ENCODE measurements at regions not wholly inside any gene's neighbourhood (a gene's known extent, or its start where the extent isn't known, plus 50 kb on each side); places are given as distances from the start of the nearest gene placed in this dataset.
A peak's percentile ranks its signal among the peaks of the same experiment; 100 is the strongest.

- 70 to 86% methylated on average over 2 of the region's 2 CpGs for WGBS, 2 donors
- TF ChIP-seq CTCF (IDR thresholded peaks at IDR 0.05; ENCODE audit: control extremely low read depth, extremely low read depth): no peak
- Histone ChIP-seq H3K36me3 (ENCODE audit: control insufficient read depth in 4 of 4, insufficient read depth in 4 of 4, low read length in 4 of 4) (no peaks in the 10 kb centered on the region), H3K4me3 (no peak overlapping the region), H3K9me3 (ENCODE audit: control insufficient read depth in 4 of 4, insufficient read depth in 3 of 4, low read length in 3 of 4) (peaks cover 0 to 5% (median under 1%) of the 10 kb centered on the region in 4 donors), H3K9ac (ENCODE audit: insufficient read depth in 1 of 2, low read length in 2 of 2) (no peak overlapping the region), H3K4me1 (ENCODE audit: control insufficient read depth in 5 of 5, insufficient read depth in 5 of 5, low read length in 5 of 5) (peaks cover 0 to 17% (median 4%) of the 10 kb centered on the region in 5 donors), H3K27ac (ENCODE audit: low read depth in 1 of 2, low read length in 1 of 2) (no peak overlapping the region), H3K27me3 (ENCODE audit: control insufficient read depth in 3 of 3, insufficient read depth in 3 of 3, low read length in 2 of 3) (no peaks in the 10 kb centered on the region)
- no peak for ATAC-seq (ENCODE audit: insufficient read depth, low FRiP score)
- no peak for DNase-seq
Observed at GRCh38 chr5:8945972-8946371, 599.9 kb downstream of the SEMA5A start.

GRCh38 chr5:8949908-8950307, 596.0 kb downstream of the SEMA5A start:
- no peak overlapping the region for H3K4me3 ChIP-seq
- TF ChIP-seq CTCF (IDR thresholded peaks at IDR 0.05; ENCODE audit: control extremely low read depth, extremely low read depth): no peak
- H3K27me3 ChIP-seq (ENCODE audit: control insufficient read depth in 3 of 3, insufficient read depth in 3 of 3, low read length in 2 of 3): no peaks in the 10 kb centered on the region
- H3K36me3 ChIP-seq (ENCODE audit: control insufficient read depth in 4 of 4, insufficient read depth in 4 of 4, low read length in 4 of 4): no peaks in the 10 kb centered on the region
- ATAC-seq (ENCODE audit: insufficient read depth, low FRiP score): no peak
- peaks cover 0 to 3% (median 0%) of the 10 kb centered on the region in 4 donors for H3K9me3 ChIP-seq (ENCODE audit: control insufficient read depth in 4 of 4, insufficient read depth in 3 of 4, low read length in 3 of 4)
- WGBS, 2 donors: 62 to 70% methylated on average over 2 of the region's 2 CpGs
- no peak overlapping the region for H3K27ac ChIP-seq (ENCODE audit: low read depth in 1 of 2, low read length in 1 of 2)
- no peak overlapping the region for H3K9ac ChIP-seq (ENCODE audit: insufficient read depth in 1 of 2, low read length in 2 of 2)
- peaks cover 0 to 14% (median 4%) of the 10 kb centered on the region in 5 donors for H3K4me1 ChIP-seq (ENCODE audit: control insufficient read depth in 5 of 5, insufficient read depth in 5 of 5, low read length in 5 of 5)
- peak in 1 of 3 donors; percentile 56 for DNase-seq

- Histone ChIP-seq H3K9ac (ENCODE audit: insufficient read depth in 1 of 2, low read length in 2 of 2) (no peak overlapping the region), H3K4me3 (no peak overlapping the region), H3K27me3 (ENCODE audit: control insufficient read depth in 3 of 3, insufficient read depth in 3 of 3, low read length in 2 of 3) (no peaks in the 10 kb centered on the region), H3K9me3 (ENCODE audit: control insufficient read depth in 4 of 4, insufficient read depth in 3 of 4, low read length in 3 of 4) (peaks cover 0 to 3% (median 0%) of the 10 kb centered on the region in 4 donors), H3K36me3 (ENCODE audit: control insufficient read depth in 4 of 4, insufficient read depth in 4 of 4, low read length in 4 of 4) (no peaks in the 10 kb centered on the region), H3K4me1 (ENCODE audit: control insufficient read depth in 5 of 5, insufficient read depth in 5 of 5, low read length in 5 of 5) (peaks cover 0 to 14% (median 4%) of the 10 kb centered on the region in 5 donors), H3K27ac (ENCODE audit: low read depth in 1 of 2, low read length in 1 of 2) (no peak overlapping the region)
- DNase-seq (no peak), ATAC-seq (ENCODE audit: insufficient read depth, low FRiP score) (no peak)
- no peak for TF ChIP-seq CTCF (IDR thresholded peaks at IDR 0.05; ENCODE audit: control extremely low read depth, extremely low read depth)
Observed at GRCh38 chr5:8952147-8952546, 593.7 kb downstream of the SEMA5A start.

GRCh38 chr5:8953016-8953415, 592.9 kb downstream of the SEMA5A start:
- Histone ChIP-seq H3K4me3 (no peak overlapping the region), H3K27me3 (ENCODE audit: control insufficient read depth in 3 of 3, insufficient read depth in 3 of 3, low read length in 2 of 3) (no peaks in the 10 kb centered on the region), H3K4me1 (ENCODE audit: control insufficient read depth in 5 of 5, insufficient read depth in 5 of 5, low read length in 5 of 5) (peaks cover 0 to 14% (median 4%) of the 10 kb centered on the region in 5 donors), H3K27ac (ENCODE audit: low read depth in 1 of 2, low read length in 1 of 2) (no peak overlapping the region), H3K9ac (ENCODE audit: insufficient read depth in 1 of 2, low read length in 2 of 2) (no peak overlapping the region), H3K9me3 (ENCODE audit: control insufficient read depth in 4 of 4, insufficient read depth in 3 of 4, low read length in 3 of 4) (peaks cover 0 to 3% (median 0%) of the 10 kb centered on the region in 4 donors), H3K36me3 (ENCODE audit: control insufficient read depth in 4 of 4, insufficient read depth in 4 of 4, low read length in 4 of 4) (no peaks in the 10 kb centered on the region)
- no peak for ATAC-seq (ENCODE audit: insufficient read depth, low FRiP score)
- 6 to 14% methylated on average over 1 of the region's 1 CpG for WGBS, 2 donors
- no peak for TF ChIP-seq CTCF (IDR thresholded peaks at IDR 0.05; ENCODE audit: control extremely low read depth, extremely low read depth)
- peak in 1 of 3 donors; percentile 5 for DNase-seq

Measured in lung (tissue), 11 donors.